ENCODE measurements at regions not wholly inside any gene's neighbourhood (a gene's known extent, or its start where the extent isn't known, plus 50 kb on each side); places are given as distances from the start of the nearest gene placed in this dataset.
"Not testable (repeated sequence)": the region's sequence is repeated elsewhere in the genome, so short reads cannot be mapped to it uniquely, and the experiment has no call there.

- no peak for DNase-seq
Measured at GRCh38 chr7:146057958-146058357, 58.6 kb upstream of the CNTNAP2 start.

- DNase-seq, result no peak
Measured at GRCh38 chr7:146054909-146055308, 61.7 kb upstream of the CNTNAP2 start.

- no peak for DNase-seq
Measured at GRCh38 chr7:146053492-146053891, 63.1 kb upstream of the CNTNAP2 start.

- not testable (repeated sequence) for DNase-seq
Measured at GRCh38 chr7:146043310-146043709, 73.3 kb upstream of the CNTNAP2 start.

- no peak for DNase-seq
Measured at GRCh38 chr7:146028251-146028750, 88.3 kb upstream of the CNTNAP2 start.

GRCh38 chr7:146027243-146027642, 89.4 kb upstream of the CNTNAP2 start:
- no peak for DNase-seq

GRCh38 chr7:146022776-146023175, 93.8 kb upstream of the CNTNAP2 start:
- no peak for DNase-seq

GRCh38 chr7:146019041-146020004, 97.3 kb upstream of the CNTNAP2 start:
- not testable (repeated sequence) for DNase-seq

- DNase-seq, result not testable (repeated sequence)
Measured at GRCh38 chr7:146017366-146017765, 99.2 kb upstream of the CNTNAP2 start.

- DNase-seq, result not testable (repeated sequence)
Measured at GRCh38 chr7:146014154-146014553, 102.4 kb upstream of the CNTNAP2 start.

GRCh38 chr7:146008293-146008692, 108.3 kb upstream of the CNTNAP2 start:
- DNase-seq, result no peak

- peak; percentile 44 for DNase-seq
Measured at GRCh38 chr7:146004805-146005204, 111.8 kb upstream of the CNTNAP2 start.

- peak; percentile 79 for DNase-seq
Measured at GRCh38 chr7:146002431-146003078, 114.0 kb upstream of the CNTNAP2 start.

- no peak for DNase-seq
Measured at GRCh38 chr7:146002008-146002407, 114.6 kb upstream of the CNTNAP2 start.

- no peak for DNase-seq
Measured at GRCh38 chr7:146000882-146001281, 115.7 kb upstream of the CNTNAP2 start.

- DNase-seq, result no peak
Measured at GRCh38 chr7:145989469-145989868, 127.1 kb upstream of the CNTNAP2 start.

- no peak for DNase-seq
Measured at GRCh38 chr7:145986248-145986874, 130.2 kb upstream of the CNTNAP2 start.

- no peak for DNase-seq
Measured at GRCh38 chr7:145978769-145979168, 137.8 kb upstream of the CNTNAP2 start.

GRCh38 chr7:145959981-145960380, 156.6 kb upstream of the CNTNAP2 start:
- DNase-seq, result no peak

- DNase-seq, result peak; percentile 59
Measured at GRCh38 chr7:145957160-145957890, 159.3 kb upstream of the CNTNAP2 start.

- DNase-seq, result no peak
Measured at GRCh38 chr7:145951566-145951965, 165.0 kb upstream of the CNTNAP2 start.

GRCh38 chr7:145928937-145929336, 187.7 kb upstream of the CNTNAP2 start:
- peak; percentile 22 for DNase-seq

Data from fibroblast of skin of back (primary cell).